ENCODE measurements at regions not wholly inside any gene's neighbourhood (a gene's known extent, or its start where the extent isn't known, plus 50 kb on each side); places are given as distances from the start of the nearest gene placed in this dataset.

DNA sequence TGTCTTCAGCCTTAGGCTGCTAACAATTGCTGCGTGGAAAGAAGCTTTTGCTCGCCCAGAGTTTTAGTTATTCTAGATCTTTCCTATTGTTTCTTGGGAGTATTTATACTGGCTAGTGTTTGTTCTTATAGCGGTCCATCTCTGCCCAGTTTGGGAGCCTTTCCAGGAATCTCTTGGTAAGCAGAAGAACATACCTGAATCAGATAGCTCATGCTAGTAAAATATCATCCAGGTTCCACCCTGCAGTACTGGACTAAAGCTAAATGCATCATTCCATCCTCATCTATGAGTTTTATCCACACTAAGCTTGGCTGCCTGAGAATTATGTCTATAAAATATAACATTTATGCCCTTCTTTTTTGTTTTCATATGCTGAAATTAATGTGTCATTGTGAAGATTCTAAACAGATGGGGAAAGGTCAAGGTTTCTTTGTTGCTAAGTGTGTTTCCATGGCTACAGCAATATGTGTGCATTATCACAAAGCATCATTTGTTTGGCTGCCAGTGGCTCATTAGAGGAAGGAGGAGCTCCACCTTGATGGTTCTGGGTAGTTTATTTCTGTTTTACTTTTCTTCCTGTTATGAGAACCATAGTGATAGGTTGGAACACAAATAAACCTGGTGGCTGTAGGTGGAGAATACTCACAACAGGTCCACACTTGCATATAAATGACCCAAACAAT lies 182.8 kb downstream of the PIK3C3 start:
- no peak for DNase-seq (ENCODE audit: low read depth in 2 of 2)

DNA sequence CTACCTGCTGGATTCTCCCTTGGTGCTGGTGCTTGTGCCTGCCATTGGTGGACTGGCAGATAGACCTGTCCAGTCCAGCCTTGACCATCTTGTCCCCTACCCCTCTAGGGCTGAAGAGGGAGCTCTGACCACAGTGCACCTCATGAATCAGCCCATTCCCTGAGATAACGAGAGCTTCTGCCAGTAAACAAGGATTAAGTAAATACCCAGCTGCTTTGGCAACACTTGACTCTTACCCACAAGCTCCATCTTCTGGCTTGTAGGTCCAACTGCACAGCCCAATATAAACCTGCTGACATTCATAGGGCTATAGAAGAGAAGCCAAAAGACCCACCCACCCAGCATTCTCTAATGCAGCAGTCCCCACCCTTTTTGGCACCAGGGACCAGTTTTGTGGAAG lies 186.4 kb downstream of the PIK3C3 start:
- DNase-seq (ENCODE audit: low read depth in 2 of 2) = no peak

GRCh38 chr18:42155024-42155423 lies 200.0 kb downstream of the PIK3C3 start:
- DNase-seq (ENCODE audit: low read depth in 2 of 2) = no peak

GRCh38 chr18:42156281-42156680 lies 201.2 kb downstream of the PIK3C3 start:
- DNase-seq (ENCODE audit: low read depth in 2 of 2) = no peak

GRCh38 chr18:42157420-42157819 lies 202.4 kb downstream of the PIK3C3 start:
- no peak for DNase-seq (ENCODE audit: low read depth in 2 of 2)

GRCh38 chr18:42157878-42158277 lies 202.8 kb downstream of the PIK3C3 start:
- no peak for DNase-seq (ENCODE audit: low read depth in 2 of 2)

DNA sequence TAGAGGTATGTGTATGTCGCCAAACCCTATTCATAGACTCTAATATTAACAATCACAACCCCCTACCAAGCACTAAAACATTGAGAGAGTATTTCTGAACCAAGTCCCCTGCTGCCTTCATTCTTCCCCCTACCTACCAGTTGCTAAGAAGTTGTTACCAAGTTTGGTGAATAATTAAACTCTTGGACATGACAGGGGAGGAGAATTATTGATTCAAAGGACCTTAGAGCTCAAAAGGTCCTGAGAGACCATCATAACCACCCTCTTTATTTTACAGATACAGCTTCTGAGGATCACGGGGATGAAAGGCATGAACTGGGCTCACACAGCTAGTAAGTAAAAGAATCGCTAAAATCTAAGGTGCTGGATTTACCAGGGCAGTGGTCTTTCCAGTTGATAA lies 204.1 kb downstream of the PIK3C3 start:
- no peak for DNase-seq (ENCODE audit: low read depth in 2 of 2)

GRCh38 chr18:42163321-42163720 lies 208.3 kb downstream of the PIK3C3 start:
- DNase-seq (ENCODE audit: low read depth in 2 of 2) = no peak

- no peak for DNase-seq (ENCODE audit: low read depth in 2 of 2)
These were observed 209.5 kb downstream of the PIK3C3 start for GRCh38 chr18:42164556-42164955.

- DNase-seq (ENCODE audit: low read depth in 2 of 2) = no peak
These were observed 211.0 kb downstream of the PIK3C3 start for GRCh38 chr18:42165922-42166513.

GRCh38 chr18:42168487-42168886 lies 213.5 kb downstream of the PIK3C3 start:
- DNase-seq (ENCODE audit: low read depth in 2 of 2) = no peak

GRCh38 chr18:42168907-42169306 lies 213.9 kb downstream of the PIK3C3 start:
- DNase-seq (ENCODE audit: low read depth in 2 of 2) = no peak

GRCh38 chr18:42174909-42175308 lies 219.9 kb downstream of the PIK3C3 start:
- DNase-seq (ENCODE audit: low read depth in 2 of 2) = no peak

GRCh38 chr18:42176599-42176998 lies 221.6 kb downstream of the PIK3C3 start:
- DNase-seq (ENCODE audit: low read depth in 2 of 2) = no peak

DNA sequence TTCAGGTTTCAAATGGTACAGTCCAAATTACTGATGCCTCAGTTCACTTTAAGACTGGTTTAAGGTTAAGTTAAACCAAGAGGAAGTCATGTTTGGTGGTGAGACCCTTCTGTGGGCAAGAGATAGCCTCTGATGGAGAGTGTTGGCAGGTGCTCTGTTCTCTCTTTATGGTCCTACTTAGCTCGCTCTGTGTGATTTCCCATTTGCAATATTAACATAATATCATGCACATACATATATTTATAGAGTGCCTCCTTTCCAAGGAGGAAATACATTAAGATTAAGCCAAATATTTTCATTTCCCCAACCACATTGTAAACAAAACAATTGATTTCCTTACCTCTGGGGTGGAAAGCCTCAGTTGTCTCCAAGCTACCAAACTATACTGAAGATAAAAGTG lies 222.4 kb downstream of the PIK3C3 start:
- DNase-seq (ENCODE audit: low read depth in 2 of 2) = no peak

DNA sequence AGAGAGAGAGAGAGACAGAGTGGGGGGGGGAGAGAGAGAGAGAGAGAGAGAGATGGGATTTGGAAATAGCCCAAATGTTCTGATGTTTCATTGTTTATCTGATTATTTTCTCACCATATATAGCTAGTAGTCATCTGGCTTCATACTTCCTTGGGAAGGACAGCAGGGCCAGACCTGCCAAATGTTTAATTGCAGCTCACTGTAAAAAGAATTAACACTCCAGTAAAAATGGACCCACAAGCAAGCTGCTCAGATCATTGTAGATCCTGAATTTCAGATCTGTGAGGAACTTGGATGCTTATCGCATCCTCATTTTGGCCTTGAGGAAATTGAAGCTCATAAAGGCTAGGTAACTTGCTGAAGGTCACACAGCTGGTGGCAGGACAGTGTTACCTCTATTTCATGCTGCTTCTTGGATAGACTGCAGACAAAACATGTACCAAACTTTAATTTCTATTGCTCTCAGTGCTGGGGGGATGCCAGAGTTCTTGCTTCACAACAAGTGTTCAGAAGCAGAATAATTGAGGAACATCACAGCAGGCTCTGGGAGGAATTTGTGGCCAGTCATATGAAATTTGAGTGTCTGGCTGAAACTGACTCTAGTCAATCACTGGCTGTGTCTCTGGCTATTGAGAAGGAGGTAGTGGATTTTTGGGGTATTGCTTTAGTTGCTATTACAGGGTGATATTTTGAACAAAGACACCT lies 223.5 kb downstream of the PIK3C3 start:
- DNase-seq (ENCODE audit: low read depth in 2 of 2) = no peak

DNA sequence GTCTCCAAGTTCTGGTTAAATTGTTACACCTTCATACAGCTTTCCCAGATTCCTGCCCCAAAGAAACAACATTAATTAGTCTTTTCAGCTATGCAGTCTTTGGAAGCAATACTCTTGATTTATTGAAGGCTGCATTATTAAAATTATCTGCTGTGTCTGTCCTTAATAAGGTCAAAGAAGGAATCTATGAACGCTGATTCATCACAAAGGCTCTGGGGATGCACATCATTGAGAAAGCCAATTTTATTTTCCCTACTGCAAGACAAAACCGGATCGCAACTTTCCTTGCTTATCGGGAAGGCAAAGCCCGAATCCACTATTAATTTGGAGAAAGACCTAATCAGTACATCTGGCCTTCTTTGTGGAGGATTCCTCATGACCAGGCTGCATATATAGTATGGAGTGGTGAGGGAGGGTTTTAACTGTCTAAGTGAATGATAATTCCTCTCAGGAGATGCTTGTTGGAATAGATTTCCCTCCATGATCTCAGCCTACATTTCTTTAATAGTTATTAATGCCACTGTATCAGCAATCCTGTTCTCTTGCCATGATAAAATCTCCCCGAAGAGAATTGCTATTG lies 224.6 kb downstream of the PIK3C3 start:
- DNase-seq (ENCODE audit: low read depth in 2 of 2) = no peak

GRCh38 chr18:42181474-42181873 lies 226.4 kb downstream of the PIK3C3 start:
- no peak for DNase-seq (ENCODE audit: low read depth in 2 of 2)

DNA sequence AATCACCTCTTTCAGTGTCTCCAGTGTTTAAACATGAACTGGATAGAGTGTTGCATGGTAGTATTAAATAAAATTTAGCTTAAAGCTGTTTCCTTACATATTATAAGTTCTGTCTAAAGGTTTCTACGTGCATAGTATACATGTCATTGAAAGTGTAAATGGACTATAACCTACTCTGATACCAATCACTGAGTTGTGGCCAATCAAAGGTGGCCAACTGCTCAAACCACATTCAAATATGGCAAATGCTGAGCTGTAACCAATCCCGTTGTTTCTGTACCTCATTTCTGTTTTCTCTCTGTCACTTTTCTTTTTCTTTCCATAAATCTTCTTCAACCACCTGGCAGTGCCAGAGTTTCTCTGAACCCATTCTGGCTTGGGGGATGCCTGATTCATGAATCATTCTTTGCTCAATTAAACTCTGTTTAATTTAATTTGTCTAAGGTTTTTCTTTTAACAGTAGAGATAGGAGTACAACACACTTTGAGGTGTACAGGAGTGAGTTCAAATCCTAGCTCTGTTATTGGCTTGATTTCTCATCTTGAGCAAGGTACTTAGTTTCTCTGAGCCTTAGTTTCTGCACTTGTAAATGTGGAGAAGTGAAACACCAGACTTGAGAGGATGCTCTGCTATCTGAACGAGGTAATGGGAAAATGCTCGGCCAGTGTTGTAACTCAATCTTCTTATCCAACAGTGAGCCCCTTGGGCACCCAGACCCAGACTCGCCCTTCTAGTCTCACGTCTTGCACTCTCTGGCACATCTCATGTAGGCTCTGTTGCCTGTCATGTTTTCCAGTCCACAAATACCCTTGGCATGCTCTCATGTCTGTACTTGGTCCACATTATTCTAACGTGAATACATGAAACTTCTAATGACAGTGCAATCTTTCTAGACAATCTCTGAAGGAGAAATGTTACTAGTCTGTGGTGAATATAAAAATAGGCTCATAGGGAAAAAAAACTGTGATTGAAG lies 228.0 kb downstream of the PIK3C3 start:
- no peak for DNase-seq (ENCODE audit: low read depth in 2 of 2)

DNA sequence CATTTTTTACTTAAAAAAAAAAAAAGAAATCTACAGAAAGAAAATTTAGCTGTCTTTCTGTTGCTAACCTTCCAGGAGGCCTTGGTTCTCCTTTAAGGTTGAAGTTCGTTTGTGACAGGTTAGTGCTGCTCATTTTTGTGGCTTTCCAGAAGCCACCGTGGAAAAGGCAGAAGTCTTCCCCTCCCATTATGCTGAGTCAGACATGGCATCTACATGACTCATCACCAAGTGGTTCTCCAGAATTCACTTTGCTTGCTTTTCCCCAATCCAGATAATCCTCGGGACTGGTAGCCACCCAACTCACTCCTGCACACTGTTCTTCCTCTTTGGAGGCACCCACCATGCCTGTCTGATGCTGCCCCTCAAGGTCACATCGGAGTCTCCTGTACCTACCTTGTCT lies 228.7 kb downstream of the PIK3C3 start:
- no peak for DNase-seq (ENCODE audit: low read depth in 2 of 2)

GRCh38 chr18:42184685-42185477 lies 229.8 kb downstream of the PIK3C3 start:
- no peak for DNase-seq (ENCODE audit: low read depth in 2 of 2)

All from activated CD4-positive, alpha-beta T cell treated with anti-CD3 and anti-CD28 coated beads for 24 hours (primary cell).